Sciatic nerve (tissue), 2 donors: ENCODE measurements at regions not wholly inside any gene's neighbourhood (a gene's known extent, or its start where the extent isn't known, plus 50 kb on each side); places are given as distances from the start of the nearest gene placed in this dataset.

Experiments used
- ATAC-seq: fragments of 200-7000 bp; cut with Tn5 transposase; one replicate; pipeline ENCODE4 v1.9.1; 2020; ENCODE audit warnings: mild to moderate bottlenecking, moderate library complexity
- DNase-seq: peaks from one replicate; pipeline ENCODE4 v3.0.0-alpha.2; 2020; ENCODE audit warnings: low spot score
- intact Hi-C: fragments of 100-400 bp; cut with DNase I; formaldehyde crosslinking; loops from one replicate; pipeline ENCODE4 v1.14.2; 2022
- donor health status: DM: no; HTN: no; CAD: no.
- donor health status: DM: no; HTN: no; CAD: no.

- DNase-seq (peak; percentile 74), ATAC-seq (peak; percentile 13)
- intact Hi-C loops: no loop called here
These were observed 64.3 kb downstream of the MRPL14 start for GRCh38 chr6:44062771-44063560.

- ATAC-seq (no peak), DNase-seq (no peak)
- intact Hi-C loops: no loop called here
These were observed 65.0 kb downstream of the MRPL14 start for GRCh38 chr6:44062105-44062770.

GRCh38 chr6:44061375-44062104 is 65.7 kb downstream of the MRPL14 start:
- DNase-seq: no peak
- ATAC-seq: no peak
- intact Hi-C loops: no loop called here

GRCh38 chr6:44060612-44061374 is 66.5 kb downstream of the MRPL14 start:
- DNase-seq (no peak), ATAC-seq (no peak)
- intact Hi-C loops: no loop called here

- no peak for ATAC-seq
- intact Hi-C loops: no loop called here
- DNase-seq: no peak
These were observed 67.6 kb downstream of the MRPL14 start for GRCh38 chr6:44059359-44060346.

- DNase-seq: peak; percentile 80
- intact Hi-C loops: no loop called here
- ATAC-seq: peak; percentile 84
These were observed 68.5 kb downstream of the MRPL14 start for GRCh38 chr6:44058617-44059358.

GRCh38 chr6:44057931-44058616 is 69.2 kb downstream of the MRPL14 start:
- ATAC-seq (no peak), DNase-seq (no peak)
- intact Hi-C loops: no loop called here

- intact Hi-C loops: no loop called here
- DNase-seq: no peak
- no peak for ATAC-seq
These were observed 69.9 kb downstream of the MRPL14 start for GRCh38 chr6:44057238-44057930.

- DNase-seq: peak; percentile 79
- intact Hi-C loops: no loop called here
- ATAC-seq: no peak
These were observed 70.6 kb downstream of the MRPL14 start for GRCh38 chr6:44056392-44057237.

- ATAC-seq (no peak), DNase-seq (no peak)
- intact Hi-C loops: no loop called here
These were observed 72.3 kb downstream of the MRPL14 start for GRCh38 chr6:44054721-44055559.

- DNase-seq (no peak), ATAC-seq (no peak)
- intact Hi-C loops: no loop called here
These were observed 73.3 kb downstream of the MRPL14 start for GRCh38 chr6:44053760-44054556.

- ATAC-seq: no peak
- intact Hi-C loops: no loop called here
These were observed 74.0 kb downstream of the MRPL14 start for GRCh38 chr6:44053106-44053756.

GRCh38 chr6:44052419-44053023 is 74.7 kb downstream of the MRPL14 start:
- intact Hi-C loops: no loop called here
- no peak for DNase-seq
- ATAC-seq: peak; percentile 86

More at GRCh38 chr6:44053106-44053756, 74.0 kb downstream of the MRPL14 start:
- DNase-seq: no peak
